GM21717 (cell line): ENCODE measurements at regions not wholly inside any gene's neighbourhood (a gene's known extent, or its start where the extent isn't known, plus 50 kb on each side); places are given as distances from the start of the nearest gene placed in this dataset.
"Not testable (repeated sequence)": the region's sequence is repeated elsewhere in the genome, so short reads cannot be mapped to it uniquely, and the experiment has no call there.

Source experiments
- ATAC-seq: cut with Tn5 transposase; IDR thresholded peaks from one replicate; pipeline ENCODE4 v1.9.1; 2021; ENCODE audit warnings: mild to moderate bottlenecking, moderate library complexity; ENCODE audit not compliant: unreplicated experiment

DNA sequence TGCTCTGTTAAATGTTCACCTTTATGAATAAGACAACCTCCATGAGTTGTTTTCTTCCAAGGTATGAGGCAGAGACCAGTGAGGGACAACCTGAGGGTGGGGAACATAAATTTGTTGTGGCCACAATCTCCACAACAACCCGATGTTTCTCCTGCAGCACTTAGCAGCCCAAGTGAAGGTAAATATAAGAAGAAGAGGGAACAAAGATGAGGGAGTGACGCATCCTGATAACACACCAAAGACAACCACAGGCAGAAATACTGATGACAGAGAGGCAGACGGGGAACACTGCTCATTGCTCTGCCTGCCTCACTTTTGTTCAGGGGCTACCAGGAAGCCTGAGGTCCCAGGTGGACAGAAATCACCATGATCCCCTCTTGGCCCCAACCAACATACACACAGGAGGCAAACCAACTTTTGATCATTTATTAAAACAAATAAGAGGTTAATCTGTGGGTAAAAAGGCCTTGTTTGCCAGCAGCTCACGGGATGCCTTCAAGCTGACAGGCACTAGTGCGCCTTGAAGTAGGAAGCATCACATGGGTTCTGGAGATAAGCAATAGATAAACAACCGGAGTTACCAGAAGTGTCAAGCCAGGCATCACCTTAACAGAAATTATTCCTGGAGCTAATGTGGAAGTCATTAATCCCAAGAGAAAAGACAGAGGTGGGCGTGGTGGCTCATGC, 104.9 kb upstream of the ALDH3B2 start:
- ATAC-seq, result not testable (repeated sequence)

DNA sequence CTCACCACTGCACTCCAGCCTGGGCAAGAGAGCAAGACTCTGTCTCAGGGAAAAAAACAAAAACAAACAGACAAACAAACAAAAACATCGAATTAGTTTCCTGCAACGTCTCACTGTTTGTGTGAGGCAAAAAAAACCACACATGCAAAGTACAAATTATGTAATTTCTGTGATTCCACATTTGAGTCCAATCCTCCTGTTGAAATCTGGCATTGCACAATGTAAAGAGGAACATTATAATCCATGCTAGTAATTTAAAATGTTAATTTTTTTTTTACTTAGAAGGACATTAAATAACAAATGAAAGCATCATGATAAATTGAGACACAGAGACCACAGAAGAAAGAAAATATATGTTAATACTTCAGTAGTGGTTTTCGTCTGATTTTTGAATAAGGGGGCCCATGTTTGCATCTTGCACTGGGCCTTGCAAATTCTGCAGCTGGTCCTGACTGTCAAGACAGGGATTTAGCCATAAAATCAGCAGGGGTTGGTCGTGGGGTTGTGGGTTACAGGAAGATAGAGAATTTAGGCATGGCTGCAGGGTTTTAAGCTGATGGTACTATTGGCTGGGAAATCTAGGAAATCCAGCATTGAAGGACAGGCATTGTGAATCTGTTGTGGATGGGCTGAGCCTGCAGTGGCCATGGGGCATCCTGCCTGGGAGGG, 102.6 kb upstream of the ALDH3B2 start:
- no peak for ATAC-seq

GRCh38 chr11:67774175-67774574, 99.8 kb upstream of the ALDH3B2 start:
- ATAC-seq, result not testable (repeated sequence)

- ATAC-seq, result not testable (repeated sequence)
Measured at GRCh38 chr11:67768001-67768730, 93.7 kb upstream of the ALDH3B2 start.

DNA sequence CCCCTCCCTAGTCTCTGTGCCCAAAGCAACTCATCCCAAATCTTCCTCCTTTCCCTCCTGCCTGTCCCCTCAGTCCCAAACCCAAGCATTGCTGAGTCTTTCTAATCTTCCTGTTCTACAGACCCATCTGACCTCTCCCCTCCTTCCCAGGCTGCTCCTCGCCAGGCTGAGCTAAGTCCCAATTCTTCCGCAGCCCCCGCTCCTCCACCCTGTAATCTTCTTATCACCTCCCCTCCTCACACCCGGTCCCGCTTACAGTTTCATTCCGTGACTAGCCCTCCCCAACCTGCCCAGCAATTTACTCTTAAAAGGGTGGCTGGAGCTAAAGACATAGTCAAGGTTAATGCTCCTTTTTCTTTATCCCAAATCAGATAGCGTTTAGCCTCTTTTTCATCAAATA, 86.8 kb upstream of the ALDH3B2 start:
- not testable (repeated sequence) for ATAC-seq

- not testable (repeated sequence) for ATAC-seq
Measured at GRCh38 chr11:67759321-67759720, 84.9 kb upstream of the ALDH3B2 start.

- ATAC-seq, result not testable (repeated sequence)
Measured at GRCh38 chr11:67758467-67758866, 84.0 kb upstream of the ALDH3B2 start.

GRCh38 chr11:67758009-67758408, 83.6 kb upstream of the ALDH3B2 start:
- ATAC-seq, result not testable (repeated sequence)

GRCh38 chr11:67753820-67754219, 79.4 kb upstream of the ALDH3B2 start:
- not testable (repeated sequence) for ATAC-seq

DNA sequence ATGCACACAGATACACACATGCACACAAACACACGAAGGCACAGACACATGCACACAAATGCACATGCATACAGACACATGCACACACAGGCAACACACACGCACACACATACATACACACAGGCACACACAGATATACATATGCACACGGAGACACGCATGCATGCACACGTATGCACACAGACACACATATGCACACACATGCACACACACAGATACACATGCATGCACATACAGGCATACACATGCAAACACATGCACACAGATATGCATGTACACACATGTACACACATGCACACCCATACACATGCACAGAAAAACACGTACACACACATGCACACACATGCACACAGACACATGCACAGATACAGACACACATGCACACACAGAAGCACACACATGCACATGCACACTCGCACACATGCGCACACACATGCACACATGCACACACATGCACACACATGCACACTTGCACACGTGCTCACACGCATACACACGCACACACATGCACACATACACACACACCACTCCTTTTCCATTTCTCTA, 70.8 kb upstream of the ALDH3B2 start:
- ATAC-seq, result no peak

DNA sequence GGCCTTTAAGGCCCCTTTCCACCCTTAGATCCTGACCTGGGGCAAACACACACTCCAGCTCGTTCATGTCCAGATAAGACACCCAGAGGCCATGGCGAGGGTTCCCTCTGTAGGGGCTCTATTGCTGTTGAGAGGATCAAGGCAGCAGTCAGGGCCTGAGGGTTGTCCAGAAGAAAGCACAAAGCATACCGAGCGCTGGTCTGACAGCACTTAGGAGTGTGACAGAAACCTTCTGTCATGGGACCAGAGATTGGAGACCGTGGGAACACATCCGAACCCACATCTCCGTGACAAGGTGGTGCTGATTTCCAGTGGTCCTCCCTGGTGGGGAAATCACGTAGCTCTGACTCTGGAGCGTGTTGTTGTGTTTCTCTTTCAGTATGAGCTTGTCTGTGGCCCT, 69.8 kb upstream of the ALDH3B2 start:
- ATAC-seq, result not testable (repeated sequence)

GRCh38 chr11:67738231-67738630, 63.8 kb upstream of the ALDH3B2 start:
- not testable (repeated sequence) for ATAC-seq

DNA sequence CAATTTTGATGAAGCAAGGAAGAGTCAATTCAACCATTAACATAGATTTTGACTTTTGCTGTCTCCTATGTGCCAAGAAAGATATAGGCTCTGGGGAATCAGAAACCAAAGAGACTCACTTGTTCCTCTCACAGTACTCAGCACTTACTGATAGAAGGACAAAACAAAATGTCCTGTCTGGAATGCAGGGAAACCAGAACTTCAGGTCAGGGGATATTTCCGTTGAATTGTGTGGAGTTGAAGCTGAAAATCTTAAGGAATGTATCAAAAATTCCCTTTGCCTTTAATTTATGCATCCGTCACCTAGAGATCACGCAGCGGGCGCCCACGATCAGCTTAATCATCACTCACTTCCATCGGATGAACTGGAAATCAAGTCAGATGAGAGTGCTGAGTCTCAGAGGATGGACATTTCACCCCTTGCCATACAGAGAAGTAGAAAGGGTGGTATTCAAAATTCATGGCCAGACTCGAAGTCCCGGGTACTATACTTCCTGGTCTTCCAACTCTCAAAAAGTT, 63.2 kb upstream of the ALDH3B2 start:
- ATAC-seq, result not testable (repeated sequence)

DNA sequence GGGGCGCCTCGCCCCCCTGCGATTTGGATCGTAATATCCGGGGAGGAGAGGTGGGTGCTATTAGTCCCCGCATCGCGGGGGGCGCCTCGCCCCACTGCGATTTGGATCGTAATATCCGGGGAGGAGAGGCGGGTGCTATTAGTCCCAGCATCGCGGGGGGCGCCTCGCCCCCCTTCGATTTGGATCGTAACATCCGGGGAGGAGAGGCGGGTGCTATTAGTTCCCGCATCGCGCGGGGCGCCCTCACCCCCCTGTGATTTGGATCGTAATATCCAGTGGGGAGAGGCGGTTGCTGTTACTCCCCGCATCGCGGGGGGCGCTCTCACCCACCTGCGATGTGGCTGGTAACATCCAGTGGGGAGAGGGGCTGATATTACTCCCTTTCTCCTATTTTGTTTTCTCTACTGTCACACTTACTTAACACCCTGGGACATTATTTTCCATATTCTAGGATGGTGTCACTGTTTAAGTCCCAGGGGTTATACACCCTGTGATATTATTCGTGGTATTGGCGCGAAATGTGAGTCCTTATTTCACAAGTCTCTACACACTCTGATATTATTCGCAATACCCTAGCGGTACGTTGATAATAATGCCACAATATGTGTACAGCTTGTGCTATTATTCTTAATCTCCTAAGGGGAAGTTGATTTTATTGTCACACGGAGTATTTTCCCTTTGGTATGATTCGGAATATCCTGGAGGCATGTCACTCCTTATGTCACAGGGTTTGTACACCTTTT, 57.8 kb upstream of the ALDH3B2 start:
- no peak for ATAC-seq

GRCh38 chr11:67731583-67731982, 57.2 kb upstream of the ALDH3B2 start:
- ATAC-seq, result no peak

- ATAC-seq, result not testable (repeated sequence)
Measured at GRCh38 chr11:67728163-67728571, 53.7 kb upstream of the ALDH3B2 start.

GRCh38 chr11:67727066-67728040, 52.9 kb upstream of the ALDH3B2 start:
- not testable (repeated sequence) for ATAC-seq
